K562 (cell line): ENCODE measurements at regions not wholly inside any gene's neighbourhood (a gene's known extent, or its start where the extent isn't known, plus 50 kb on each side); places are given as distances from the start of the nearest gene placed in this dataset.

Experiments used
- ARNT ChIP-seq, 2 experiments: fragments of 450-650 bp; IDR thresholded peaks; 2 replicates each; pipeline ENCODE4 v1.6.1; 2016; ENCODE audit warnings: mild to moderate bottlenecking in 1 of 2
- GABPA ChIP-seq: fragments of 200-800 bp; sonication (Bioruptor generic); conservative IDR thresholded peaks from 2 replicates; pipeline ENCODE4 v1.6.1; 2016; ENCODE audit warnings: low read depth, missing genetic modification characterization, missing compliant biosample characterization
- JUN ChIP-seq, 2 experiments: sonication (generic) in 1 of 2; formaldehyde crosslinking in 1 of 2; IDR thresholded peaks; 2 replicates each; pipeline versions ENCODE4 v1.6.1 to v1.8.0; 2012 to 2022; ENCODE audit warnings: borderline replicate concordance in 2 of 2, mild to moderate bottlenecking in 2 of 2, improper control_type of control experiment in 1 of 2, low read depth in 1 of 2, low read length in 1 of 2, missing genetic modification reagents in 1 of 2
- PHB2 ChIP-seq: fragments of 450-650 bp; IDR thresholded peaks from 2 replicates; pipeline ENCODE4 v1.6.1; 2017; ENCODE audit warnings: low read depth
- RBFOX2 ChIP-seq: fragments of 200-400 bp; formaldehyde crosslinking; IDR thresholded peaks from 2 replicates; pipeline ENCODE4 v1.6.1; 2017; ENCODE audit warnings: low read depth, mild to moderate bottlenecking, low read length, moderate library complexity
- TSC22D4 ChIP-seq: fragments of 450-650 bp; IDR thresholded peaks from 2 replicates; pipeline ENCODE4 v1.6.1; 2016; ENCODE audit warnings: missing genetic modification characterization, missing biosample characterization, control low read depth
- ZFX ChIP-seq: sonication (generic); formaldehyde crosslinking; IDR thresholded peaks from 2 replicates; pipeline ENCODE4 v1.8.0; 2022; ENCODE audit warnings: mild to moderate bottlenecking, missing genetic modification reagents, moderate library complexity
- TF ChIP-seq, protein P1 (sequence below), 2 experiments: IDR thresholded peaks in 1 of 2; conservative IDR thresholded peaks in 1 of 2; 2 replicates each; pipeline ENCODE4 v1.6.1; 2016; ENCODE audit warnings: low read depth in 2 of 2, mild to moderate bottlenecking in 1 of 2, missing compliant biosample characterization in 1 of 2, missing genetic modification characterization in 1 of 2, moderate library complexity in 1 of 2

GRCh38 chr5:128870373-128870772 is 94.9 kb upstream of the SLC27A6 start:
- TF ChIP-seq RBFOX2 (no peak), PHB2 (no peak), JUN (IDR thresholded peaks at IDR 0.05; ENCODE audit: borderline replicate concordance, low read depth, low read length) (no peak), JUN (CRISPR knock-in tag; IDR thresholded peaks at IDR 0.05; ENCODE audit: borderline replicate concordance) (no peak), ZFX (CRISPR knock-in tag) (no peak), GABPA (tag) (no peak), TSC22D4 (tag) (no peak), ARNT (IDR thresholded peaks at IDR 0.05) (no peak)
- TF ChIP-seq, protein P1, sequence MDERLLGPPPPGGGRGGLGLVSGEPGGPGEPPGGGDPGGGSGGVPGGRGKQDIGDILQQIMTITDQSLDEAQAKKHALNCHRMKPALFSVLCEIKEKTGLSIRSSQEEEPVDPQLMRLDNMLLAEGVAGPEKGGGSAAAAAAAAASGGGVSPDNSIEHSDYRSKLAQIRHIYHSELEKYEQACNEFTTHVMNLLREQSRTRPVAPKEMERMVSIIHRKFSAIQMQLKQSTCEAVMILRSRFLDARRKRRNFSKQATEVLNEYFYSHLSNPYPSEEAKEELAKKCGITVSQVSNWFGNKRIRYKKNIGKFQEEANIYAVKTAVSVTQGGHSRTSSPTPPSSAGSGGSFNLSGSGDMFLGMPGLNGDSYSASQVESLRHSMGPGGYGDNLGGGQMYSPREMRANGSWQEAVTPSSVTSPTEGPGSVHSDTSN (CRISPR knock-in tag; IDR thresholded peaks at IDR 0.05; ENCODE audit: low read depth): no peak
- TF ChIP-seq, protein P1 (tag; conservative IDR thresholded peaks at IDR 0.05; ENCODE audit: low read depth): no peak
